ENCODE measurements at regions not wholly inside any gene's neighbourhood (a gene's known extent, or its start where the extent isn't known, plus 50 kb on each side); places are given as distances from the start of the nearest gene placed in this dataset.
"Not testable (repeated sequence)": the region's sequence is repeated elsewhere in the genome, so short reads cannot be mapped to it uniquely, and the experiment has no call there.

DNA sequence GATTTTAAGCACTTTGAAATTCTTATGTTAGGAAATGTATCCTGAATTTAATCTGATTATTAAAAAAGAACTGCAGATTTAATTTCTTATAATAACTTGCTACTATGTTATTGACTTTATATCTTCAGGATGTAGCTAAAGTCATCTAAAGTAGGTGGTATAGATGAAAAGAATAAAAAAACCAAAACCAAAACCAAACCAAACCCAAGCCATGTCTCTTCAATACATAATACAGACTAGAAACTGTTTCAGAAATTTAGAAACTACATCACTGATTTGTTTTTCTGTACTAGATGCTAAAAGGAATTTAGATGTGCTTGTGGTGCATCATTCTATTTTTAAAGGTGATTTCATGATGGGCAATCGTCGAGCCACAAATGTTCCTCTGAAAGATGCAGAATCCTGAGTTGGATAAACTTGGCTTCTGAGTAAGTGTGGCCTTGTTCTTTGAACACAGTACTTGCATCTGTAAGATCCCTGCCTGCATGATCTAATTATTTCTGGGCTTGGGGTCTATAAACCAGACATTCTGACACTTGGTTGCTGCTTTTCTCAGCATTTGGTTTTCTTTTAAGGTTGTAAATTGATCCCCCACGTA, 287.1 kb upstream of the SUCLG2 start:
- no peak for DNase-seq

- no peak for DNase-seq
Measured at GRCh38 chr3:67940210-67940952, 286.0 kb upstream of the SUCLG2 start.

- DNase-seq, result no peak
Measured at GRCh38 chr3:67937498-67938118, 283.2 kb upstream of the SUCLG2 start.

DNA sequence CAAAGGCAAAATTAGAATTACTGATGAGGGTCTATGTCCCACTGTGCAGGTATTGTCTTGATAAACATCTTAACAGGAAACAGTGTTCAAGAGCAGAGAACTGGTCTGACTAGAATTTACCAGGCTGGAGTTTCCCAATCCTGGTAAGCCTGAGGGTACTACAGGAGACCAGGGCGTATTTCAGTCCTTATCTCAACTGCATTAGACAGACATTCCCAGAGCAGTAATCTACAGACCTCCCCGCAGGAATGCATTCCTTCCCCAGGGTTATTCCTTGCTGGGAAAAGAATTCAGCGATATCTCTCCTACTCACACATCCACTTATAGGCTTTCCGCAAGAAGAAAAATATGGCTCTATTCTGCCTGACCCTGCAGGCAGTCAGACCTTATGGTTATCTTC, 276.0 kb upstream of the SUCLG2 start:
- DNase-seq, result not testable (repeated sequence)

GRCh38 chr3:67923796-67924195, 269.4 kb upstream of the SUCLG2 start:
- no peak for DNase-seq

DNA sequence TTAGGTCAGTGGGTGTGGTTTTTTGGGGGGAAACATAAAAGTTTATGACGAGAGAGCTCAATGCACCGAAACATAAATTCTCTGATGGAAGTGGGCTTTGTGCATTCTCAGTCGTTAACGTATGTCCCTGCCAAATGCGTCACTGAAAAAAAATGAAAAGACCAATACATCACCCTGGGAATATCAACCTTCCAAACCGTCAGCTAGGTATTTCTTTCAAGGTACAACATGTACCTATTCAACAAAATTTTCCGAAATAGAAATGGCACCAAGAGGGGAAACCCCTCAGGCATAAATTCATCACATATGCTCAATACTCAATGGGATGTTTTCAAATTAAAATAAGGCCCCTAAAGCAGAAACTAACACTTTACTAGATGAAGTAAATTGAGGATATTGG, 266.6 kb upstream of the SUCLG2 start:
- DNase-seq, result no peak

- no peak for DNase-seq
Measured at GRCh38 chr3:67920311-67920710, 265.9 kb upstream of the SUCLG2 start.

DNA sequence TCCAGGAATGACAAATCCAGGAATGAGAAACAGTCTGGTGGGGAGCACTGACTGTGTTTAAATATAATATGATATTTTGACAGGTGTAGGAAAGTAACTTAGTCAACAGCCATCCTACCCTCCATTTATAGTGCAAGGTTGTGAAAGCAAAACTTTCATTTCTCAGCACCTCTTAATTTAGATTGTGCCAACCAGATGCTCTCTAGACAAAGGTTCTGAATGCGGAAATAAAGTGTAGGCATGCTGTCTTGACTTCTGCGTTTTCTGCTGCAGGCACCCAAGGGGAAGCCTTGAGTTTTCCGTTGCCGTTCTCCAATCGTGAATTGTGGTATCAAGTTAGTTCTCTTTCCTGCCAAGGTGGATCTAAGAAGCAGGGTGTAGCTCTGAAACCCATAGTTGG, 261.9 kb upstream of the SUCLG2 start:
- no peak for DNase-seq

- no peak for DNase-seq
Measured at GRCh38 chr3:67907735-67908134, 253.3 kb upstream of the SUCLG2 start.

DNA sequence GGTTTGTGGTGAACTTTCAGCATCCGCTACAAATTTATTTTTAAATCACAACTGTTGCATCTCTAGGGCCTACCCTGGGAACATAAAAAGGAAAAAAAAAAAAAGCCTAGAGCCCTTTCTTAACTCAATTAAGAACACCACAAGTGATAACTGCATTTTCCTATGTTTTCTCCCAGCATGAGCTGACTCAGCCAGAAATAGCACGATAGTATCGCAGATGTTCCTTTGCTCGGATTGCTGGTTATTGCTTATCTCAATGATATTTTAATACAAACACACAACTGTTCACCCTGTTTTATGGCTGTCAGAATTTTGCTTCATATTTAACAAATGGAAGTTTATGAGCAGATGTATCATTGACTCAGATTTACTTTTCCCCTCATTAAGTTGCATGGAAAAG, 251.8 kb upstream of the SUCLG2 start:
- no peak for DNase-seq

DNA sequence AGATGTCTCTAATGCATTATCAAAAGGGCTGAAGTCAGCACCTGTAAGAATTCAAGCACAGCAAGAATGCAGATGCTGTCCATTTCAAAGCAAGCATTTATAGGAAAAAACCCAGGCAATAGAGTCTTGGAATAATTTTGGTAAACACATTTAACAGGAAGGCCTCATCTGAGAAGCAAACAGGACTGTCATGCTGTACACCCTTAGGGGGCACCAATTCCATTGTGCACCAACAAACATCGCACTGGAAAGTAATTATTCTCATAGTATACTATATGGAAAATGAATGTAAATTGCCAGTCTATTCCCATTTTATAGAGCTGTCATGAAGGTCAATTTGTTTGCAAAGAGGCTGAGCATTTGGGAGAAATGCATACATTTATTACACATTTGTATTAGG, 247.3 kb upstream of the SUCLG2 start:
- no peak for DNase-seq

GRCh38 chr3:67898916-67899315, 244.5 kb upstream of the SUCLG2 start:
- DNase-seq, result no peak

DNA sequence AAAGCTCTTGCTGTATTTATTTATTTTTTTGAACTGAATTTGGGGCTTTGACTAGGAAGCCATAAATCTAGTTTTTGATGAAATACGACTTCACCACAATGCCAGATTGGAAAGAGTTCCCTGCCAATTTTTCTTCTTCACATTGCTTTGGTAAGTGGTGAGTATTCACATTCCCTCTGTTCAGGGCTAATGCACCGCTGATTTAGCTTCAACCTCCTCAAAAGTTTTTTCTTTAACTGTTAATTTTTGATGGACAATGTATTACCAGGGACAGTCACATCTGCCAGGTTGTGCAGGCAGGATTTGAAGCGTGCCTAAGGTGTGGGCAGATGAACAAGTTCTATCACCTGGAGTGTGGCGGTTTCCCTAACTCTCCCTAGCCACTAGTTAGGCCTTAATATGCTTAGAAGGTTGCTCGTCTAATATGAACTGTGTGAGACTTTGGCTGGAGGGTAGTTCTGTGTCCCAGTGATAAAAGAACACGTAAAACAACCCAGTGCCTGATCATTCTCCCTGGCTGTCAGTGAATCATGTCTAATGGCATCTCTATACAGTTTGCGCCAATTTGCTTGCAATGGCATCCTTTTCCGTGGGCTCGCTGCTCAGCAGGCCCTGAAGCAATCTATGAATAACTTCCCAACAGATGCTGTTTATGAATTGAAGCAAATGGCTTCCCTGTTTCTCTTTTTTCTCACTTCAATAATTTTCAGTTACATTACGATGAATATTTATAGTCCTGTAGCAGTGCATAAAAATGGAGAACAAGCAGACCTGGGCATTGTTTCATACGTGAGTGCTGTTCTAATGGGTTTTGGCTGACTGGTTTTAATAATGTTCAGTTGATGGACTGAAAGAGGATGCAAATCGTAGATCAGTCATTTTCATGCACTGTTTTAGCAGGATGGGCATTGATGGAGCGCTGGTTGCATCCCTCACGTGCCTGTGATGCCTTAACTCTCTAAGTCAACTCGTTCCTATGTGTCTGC, 243.2 kb upstream of the SUCLG2 start:
- no peak for DNase-seq

- no peak for DNase-seq
Measured at GRCh38 chr3:67896130-67896529, 241.7 kb upstream of the SUCLG2 start.

- DNase-seq, result no peak
Measured at GRCh38 chr3:67894510-67894909, 240.1 kb upstream of the SUCLG2 start.

DNA sequence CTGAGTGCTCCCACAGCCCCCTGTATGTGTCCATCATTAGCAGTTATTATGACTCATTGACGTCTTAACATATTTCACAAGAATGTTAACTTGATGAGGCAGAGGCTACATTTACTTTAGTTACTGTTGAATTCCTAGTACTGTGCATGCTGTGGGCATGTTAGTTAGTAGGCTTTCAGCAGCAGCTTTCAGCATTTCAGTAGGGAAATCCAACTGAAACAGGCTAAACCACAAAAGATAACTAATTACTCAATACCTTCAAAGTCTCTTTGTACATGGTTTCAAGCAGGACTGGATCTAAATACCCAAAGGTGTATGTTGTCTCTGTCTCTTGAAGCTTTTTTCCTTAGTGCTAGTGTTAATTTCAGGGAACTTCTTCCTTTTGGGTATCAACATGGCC, 229.9 kb upstream of the SUCLG2 start:
- no peak for DNase-seq

DNA sequence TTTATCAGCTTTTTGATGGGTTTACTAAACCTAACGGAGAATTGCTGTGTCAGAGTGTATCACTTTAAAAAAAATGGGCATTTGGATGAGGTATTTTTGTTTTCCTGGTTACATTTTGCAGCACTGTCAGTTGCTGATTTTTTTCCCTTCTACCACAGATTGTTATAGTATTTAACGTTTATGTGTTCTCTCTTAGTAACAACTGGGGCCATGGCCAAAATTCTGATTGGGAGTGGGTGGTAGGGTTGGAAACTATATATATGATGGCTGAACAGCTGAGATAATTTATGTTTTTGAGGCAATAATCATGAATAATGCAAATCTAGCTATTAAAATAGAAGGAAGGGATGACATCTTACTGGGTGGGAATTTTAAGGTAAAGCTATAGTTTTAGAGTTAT, 229.4 kb upstream of the SUCLG2 start:
- DNase-seq, result no peak

- DNase-seq, result no peak
Measured at GRCh38 chr3:67882981-67883380, 228.6 kb upstream of the SUCLG2 start.

- DNase-seq, result no peak
Measured at GRCh38 chr3:67876261-67876660, 221.8 kb upstream of the SUCLG2 start.

DNA sequence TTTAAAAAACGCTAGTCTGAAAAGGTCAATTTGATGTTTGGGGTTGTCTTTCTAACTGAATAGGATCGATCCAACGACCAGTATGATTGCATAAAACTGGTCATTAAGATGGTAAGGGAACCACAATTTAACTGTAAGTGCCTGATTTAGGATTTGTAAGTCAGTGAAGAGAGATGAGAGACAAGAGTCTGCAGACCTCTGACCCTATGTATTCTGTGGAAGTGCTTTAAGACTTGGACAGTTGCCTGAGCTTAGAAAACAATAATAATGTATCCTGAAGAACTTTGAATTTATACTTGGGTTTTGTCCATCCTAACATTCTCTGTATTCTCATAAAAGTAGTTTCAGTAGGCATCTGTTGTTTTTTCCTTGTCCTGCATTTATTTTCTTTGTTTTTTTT, 221.4 kb upstream of the SUCLG2 start:
- no peak for DNase-seq

- no peak for DNase-seq
Measured at GRCh38 chr3:67875338-67875737, 220.9 kb upstream of the SUCLG2 start.

DNA sequence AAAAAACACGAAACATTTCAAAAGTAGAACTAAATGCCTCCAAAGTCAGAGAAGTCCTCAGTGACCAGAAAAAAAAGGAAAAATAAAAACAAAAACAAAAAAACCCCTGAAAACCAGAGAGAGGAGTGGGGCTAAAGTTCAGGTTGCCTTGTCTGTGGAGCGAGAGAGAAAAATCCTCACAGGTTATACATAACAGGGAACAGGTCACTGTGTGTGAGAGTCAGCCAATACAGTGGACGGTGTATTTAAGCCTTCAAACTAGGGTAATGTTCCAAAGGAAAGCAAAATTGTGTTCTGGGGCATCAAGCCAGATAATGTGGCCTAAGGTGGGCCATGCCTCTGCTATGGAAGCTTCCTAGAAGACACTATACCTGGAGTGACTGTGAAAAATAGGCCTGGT, 216.1 kb upstream of the SUCLG2 start:
- no peak for DNase-seq

GRCh38 chr3:67866571-67866970, 212.2 kb upstream of the SUCLG2 start:
- DNase-seq, result no peak
